HEK293 (cell line): ENCODE measurements at regions not wholly inside any gene's neighbourhood (a gene's known extent, or its start where the extent isn't known, plus 50 kb on each side); places are given as distances from the start of the nearest gene placed in this dataset.

Source experiments
- CTCF ChIA-PET: fragments of 350-600 bp; formaldehyde crosslinking; extraction: SDS; loops from one replicate; lab custom pipeline; 2021; ENCODE audit warnings: antibody characterized with exemption; lab: Yijun Ruan, JAX
- POLR2A ChIA-PET: fragments of 300-600 bp; formaldehyde crosslinking; extraction: SDS; loops from one replicate; lab custom pipeline; 2020; ENCODE audit warnings: antibody characterized with exemption, inconsistent platforms; lab: Yijun Ruan, JAX
- H3K27ac ChIP-seq: fragments of 200-500 bp; sonication (Bioruptor generic); 2 replicates; pipeline ENCODE4 v1.5.1; 2014; ENCODE audit warnings: low read depth, low read length, control low read depth, inconsistent platforms; ENCODE audit errors: extremely low read depth
- H3K36me3 ChIP-seq, 2 experiments: fragments of 200-500 bp in 1 of 2; sonication (Bioruptor generic) in 1 of 2; 1 replicate in 1 of 2; 2 replicates in 1 of 2; pipeline ENCODE4 v1.5.1; 2014 to 2017; ENCODE audit warnings: inconsistent platforms in 2 of 2, low read length in 2 of 2; ENCODE audit not compliant: control insufficient read depth in 2 of 2, insufficient read depth in 1 of 2
- H3K4me1 ChIP-seq: fragments of 200-500 bp; sonication (Bioruptor generic); 2 replicates; pipeline ENCODE4 v1.5.1; 2014; ENCODE audit warnings: mild to moderate bottlenecking, low read length, inconsistent platforms; ENCODE audit not compliant: control insufficient read depth, insufficient read depth
- H3K4me3 ChIP-seq: 2 replicates; pipeline ENCODE4 v1.5.1; 2011; ENCODE audit warnings: low read depth, mild to moderate bottlenecking, control low read depth, low read length, moderate library complexity
- H3K9me3 ChIP-seq: fragments of 200-500 bp; sonication (Bioruptor generic); 2 replicates; pipeline ENCODE4 v1.5.1; 2014; ENCODE audit warnings: low read depth, low read length, inconsistent platforms; ENCODE audit not compliant: control insufficient read depth, insufficient read depth
- IKZF3 ChIP-seq: fragments of 450-650 bp; IDR thresholded peaks from 2 replicates; pipeline ENCODE4 v1.5.0; 2018; ENCODE audit warnings: missing biosample characterization, mild to moderate bottlenecking, missing genetic modification characterization, moderate library complexity
- SP7 ChIP-seq: fragments of 450-650 bp; formaldehyde crosslinking; IDR thresholded peaks from 2 replicates; pipeline ENCODE4 v1.5.1; 2016; ENCODE audit warnings: missing biosample characterization, missing genetic modification characterization
- YY1 ChIP-seq: fragments of 450-650 bp; formaldehyde crosslinking; IDR thresholded peaks from 2 replicates; pipeline ENCODE4 v1.5.1; 2018; ENCODE audit warnings: missing biosample characterization, missing genetic modification characterization
- ZNF132 ChIP-seq: fragments of 450-650 bp; formaldehyde crosslinking; IDR thresholded peaks from 2 replicates; pipeline ENCODE4 v1.5.1; 2017; ENCODE audit warnings: missing biosample characterization, missing genetic modification characterization, borderline replicate concordance
- ZNF140 ChIP-seq: fragments of 450-650 bp; formaldehyde crosslinking; IDR thresholded peaks from 2 replicates; pipeline ENCODE4 v1.5.1; 2016; ENCODE audit warnings: missing biosample characterization, missing genetic modification characterization
- ZNF184 ChIP-seq: fragments of 450-650 bp; IDR thresholded peaks from 2 replicates; pipeline ENCODE4 v1.5.1; 2018; ENCODE audit warnings: missing biosample characterization, mild to moderate bottlenecking, missing genetic modification characterization
- ZNF202 ChIP-seq: fragments of 450-650 bp; formaldehyde crosslinking; IDR thresholded peaks from 2 replicates; pipeline ENCODE4 v1.5.1; 2016; ENCODE audit warnings: missing biosample characterization, missing genetic modification characterization, borderline replicate concordance
- ZNF23 ChIP-seq: fragments of 450-650 bp; formaldehyde crosslinking; IDR thresholded peaks from 2 replicates; pipeline ENCODE4 v1.5.1; 2016; ENCODE audit warnings: missing biosample characterization, missing genetic modification characterization, borderline replicate concordance
- ZNF341 ChIP-seq: fragments of 450-650 bp; formaldehyde crosslinking; IDR thresholded peaks from 2 replicates; pipeline ENCODE4; 2016; ENCODE audit warnings: low read depth, missing biosample characterization, missing genetic modification characterization
- ZNF521 ChIP-seq: fragments of 450-650 bp; formaldehyde crosslinking; IDR thresholded peaks from 2 replicates; pipeline ENCODE4 v1.5.1; 2017; ENCODE audit warnings: missing biosample characterization, mild to moderate bottlenecking, missing genetic modification characterization
- ZNF585B ChIP-seq: fragments of 450-650 bp; formaldehyde crosslinking; IDR thresholded peaks from 2 replicates; pipeline ENCODE4 v1.5.1; 2016; ENCODE audit warnings: missing biosample characterization, missing genetic modification characterization
- ZNF624 ChIP-seq: fragments of 450-650 bp; formaldehyde crosslinking; IDR thresholded peaks from 2 replicates; pipeline ENCODE4 v1.5.1; 2017; ENCODE audit warnings: missing biosample characterization, missing genetic modification characterization
- ZNF670 ChIP-seq: fragments of 450-650 bp; formaldehyde crosslinking; IDR thresholded peaks from 2 replicates; pipeline ENCODE4 v1.5.1; 2016; ENCODE audit warnings: missing biosample characterization, missing genetic modification characterization, low read depth
- ZNF830 ChIP-seq: fragments of 450-650 bp; IDR thresholded peaks from 2 replicates; pipeline ENCODE4 v1.5.0; 2018; ENCODE audit warnings: missing biosample characterization, missing genetic modification characterization, low read depth, mild to moderate bottlenecking, moderate library complexity
- TF ChIP-seq, protein P1 (sequence below): fragments of 450-650 bp; formaldehyde crosslinking; conservative IDR thresholded peaks from 2 replicates; pipeline ENCODE4 v1.5.1; 2016; ENCODE audit warnings: low read depth, missing biosample characterization, missing genetic modification characterization
- TF ChIP-seq, protein P2 (sequence below): fragments of 450-650 bp; formaldehyde crosslinking; IDR thresholded peaks from 2 replicates; pipeline ENCODE4 v1.5.1; 2016; ENCODE audit warnings: missing biosample characterization, missing genetic modification characterization
- TF ChIP-seq, protein P3 (sequence below): fragments of 450-650 bp; formaldehyde crosslinking; IDR thresholded peaks from 2 replicates; pipeline ENCODE4 v1.5.1; 2016; ENCODE audit warnings: missing biosample characterization, missing genetic modification characterization
- TF ChIP-seq, protein P4 (sequence below): fragments of 450-650 bp; formaldehyde crosslinking; IDR thresholded peaks from 2 replicates; pipeline ENCODE4 v1.5.1; 2016; ENCODE audit warnings: missing biosample characterization, missing genetic modification characterization
- TF ChIP-seq, protein P5 (sequence below): fragments of 450-650 bp; formaldehyde crosslinking; IDR thresholded peaks from 2 replicates; pipeline ENCODE4 v1.5.1; 2016; ENCODE audit warnings: missing biosample characterization, missing genetic modification characterization

DNA sequence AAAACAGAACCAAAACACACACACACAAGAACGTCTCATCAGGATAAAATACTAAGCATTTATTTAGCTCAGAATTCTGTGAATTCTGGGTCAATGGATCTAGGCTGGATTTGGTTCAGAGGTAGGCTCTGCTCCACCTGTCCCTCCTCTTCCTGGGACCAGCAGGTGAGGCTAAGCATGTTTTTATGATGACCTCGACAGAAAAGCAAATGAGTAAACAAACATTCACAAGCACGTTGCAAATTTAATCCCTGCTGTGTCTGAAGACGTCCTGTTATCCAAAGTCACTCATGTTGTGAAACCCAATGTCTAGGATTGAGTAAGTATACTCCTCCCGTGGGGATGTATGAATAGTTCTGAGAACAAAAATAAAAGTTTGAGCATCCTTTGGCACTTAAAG, 371.4 kb upstream of the TECRL start (continued):
- TF ChIP-seq, protein P1, sequence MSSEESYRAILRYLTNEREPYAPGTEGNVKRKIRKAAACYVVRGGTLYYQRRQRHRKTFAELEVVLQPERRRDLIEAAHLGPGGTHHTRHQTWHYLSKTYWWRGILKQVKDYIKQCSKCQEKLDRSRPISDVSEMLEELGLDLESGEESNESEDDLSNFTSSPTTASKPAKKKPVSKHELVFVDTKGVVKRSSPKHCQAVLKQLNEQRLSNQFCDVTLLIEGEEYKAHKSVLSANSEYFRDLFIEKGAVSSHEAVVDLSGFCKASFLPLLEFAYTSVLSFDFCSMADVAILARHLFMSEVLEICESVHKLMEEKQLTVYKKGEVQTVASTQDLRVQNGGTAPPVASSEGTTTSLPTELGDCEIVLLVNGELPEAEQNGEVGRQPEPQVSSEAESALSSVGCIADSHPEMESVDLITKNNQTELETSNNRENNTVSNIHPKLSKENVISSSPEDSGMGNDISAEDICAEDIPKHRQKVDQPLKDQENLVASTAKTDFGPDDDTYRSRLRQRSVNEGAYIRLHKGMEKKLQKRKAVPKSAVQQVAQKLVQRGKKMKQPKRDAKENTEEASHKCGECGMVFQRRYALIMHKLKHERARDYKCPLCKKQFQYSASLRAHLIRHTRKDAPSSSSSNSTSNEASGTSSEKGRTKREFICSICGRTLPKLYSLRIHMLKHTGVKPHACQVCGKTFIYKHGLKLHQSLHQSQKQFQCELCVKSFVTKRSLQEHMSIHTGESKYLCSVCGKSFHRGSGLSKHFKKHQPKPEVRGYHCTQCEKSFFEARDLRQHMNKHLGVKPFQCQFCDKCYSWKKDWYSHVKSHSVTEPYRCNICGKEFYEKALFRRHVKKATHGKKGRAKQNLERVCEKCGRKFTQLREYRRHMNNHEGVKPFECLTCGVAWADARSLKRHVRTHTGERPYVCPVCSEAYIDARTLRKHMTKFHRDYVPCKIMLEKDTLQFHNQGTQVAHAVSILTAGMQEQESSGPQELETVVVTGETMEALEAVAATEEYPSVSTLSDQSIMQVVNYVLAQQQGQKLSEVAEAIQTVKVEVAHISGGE = no peak
- TF ChIP-seq ZNF202 (tag by site-specific recombination) (no peak), ZNF624 (tag by site-specific recombination) (no peak), ZNF521 (tag by site-specific recombination) (no peak), YY1 (tag by site-specific recombination) (no peak), ZNF830 (no peak)

DNA sequence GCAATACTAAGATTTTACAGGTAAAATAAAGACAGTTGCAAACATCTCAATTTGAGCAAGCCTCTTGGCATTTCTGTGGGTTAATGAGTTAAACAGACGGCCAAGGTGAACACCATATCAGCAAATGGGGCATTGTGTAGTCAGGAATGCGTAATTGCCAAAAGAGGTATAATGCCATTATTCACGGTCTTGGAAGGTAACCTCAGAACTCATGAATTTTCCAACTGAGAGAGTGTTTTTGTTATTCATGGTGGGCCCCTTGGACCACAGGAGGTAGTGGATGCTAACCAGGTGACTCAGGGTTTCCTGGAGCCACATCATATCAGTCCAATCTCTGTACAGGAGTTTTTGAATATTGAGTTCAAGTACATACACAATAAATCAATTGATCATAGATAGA, 368.0 kb upstream of the TECRL start:
- H3K36me3 ChIP-seq = no peaks in the 10 kb centered on the region
- H3K4me3 ChIP-seq = no peak overlapping the region
- CTCF ChIA-PET = no interaction called here
- H3K27ac ChIP-seq = no peak overlapping the region
- TF ChIP-seq SP7 = no peak
- TF ChIP-seq ZNF132 (tag by site-specific recombination) = no peak
- no peak for TF ChIP-seq ZNF140 (tag by site-specific recombination)
- no peak for TF ChIP-seq ZNF585B (tag by site-specific recombination)
- TF ChIP-seq, all 188 proteins: peak for 0
- H3K4me1 ChIP-seq = no peaks in the 10 kb centered on the region
- POLR2A ChIA-PET = no interaction called here
- H3K9me3 ChIP-seq = no peaks in the 10 kb centered on the region

DNA sequence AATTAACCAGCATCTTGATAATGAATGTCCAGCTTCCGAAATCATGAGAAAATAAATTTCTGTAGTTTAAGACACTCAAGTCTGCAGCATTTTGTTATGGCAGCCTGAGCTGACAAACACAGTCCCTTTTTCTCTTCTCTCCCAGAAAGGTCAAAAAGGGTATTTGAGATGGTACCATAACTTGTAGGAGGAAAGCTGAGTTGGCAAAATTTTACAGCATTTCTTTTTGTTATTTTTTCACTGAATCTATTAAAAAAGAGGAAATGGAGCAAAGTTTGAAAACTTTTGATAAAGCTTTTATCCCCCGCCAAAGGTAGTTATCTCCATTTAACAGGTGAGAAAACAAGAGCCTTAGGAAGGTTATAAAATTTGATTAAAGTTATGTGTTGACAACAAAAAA, 367.6 kb upstream of the TECRL start:
- H3K4me1 ChIP-seq = no peaks in the 10 kb centered on the region
- no peak overlapping the region for H3K27ac ChIP-seq
- ChIA-PET POLR2A (no interaction called here), CTCF (interaction anchor here (0.6 kb wide), 1 partner anchor 95 kb away, joined by 3 read pairs; no protein-coding TSS in a partner anchor)
- TF ChIP-seq, protein P2, sequence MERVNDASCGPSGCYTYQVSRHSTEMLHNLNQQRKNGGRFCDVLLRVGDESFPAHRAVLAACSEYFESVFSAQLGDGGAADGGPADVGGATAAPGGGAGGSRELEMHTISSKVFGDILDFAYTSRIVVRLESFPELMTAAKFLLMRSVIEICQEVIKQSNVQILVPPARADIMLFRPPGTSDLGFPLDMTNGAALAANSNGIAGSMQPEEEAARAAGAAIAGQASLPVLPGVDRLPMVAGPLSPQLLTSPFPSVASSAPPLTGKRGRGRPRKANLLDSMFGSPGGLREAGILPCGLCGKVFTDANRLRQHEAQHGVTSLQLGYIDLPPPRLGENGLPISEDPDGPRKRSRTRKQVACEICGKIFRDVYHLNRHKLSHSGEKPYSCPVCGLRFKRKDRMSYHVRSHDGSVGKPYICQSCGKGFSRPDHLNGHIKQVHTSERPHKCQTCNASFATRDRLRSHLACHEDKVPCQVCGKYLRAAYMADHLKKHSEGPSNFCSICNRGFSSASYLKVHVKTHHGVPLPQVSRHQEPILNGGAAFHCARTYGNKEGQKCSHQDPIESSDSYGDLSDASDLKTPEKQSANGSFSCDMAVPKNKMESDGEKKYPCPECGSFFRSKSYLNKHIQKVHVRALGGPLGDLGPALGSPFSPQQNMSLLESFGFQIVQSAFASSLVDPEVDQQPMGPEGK (tag by site-specific recombination) = no peak
- TF ChIP-seq IKZF3 (tag by site-specific recombination) (no peak), ZNF23 (tag by site-specific recombination) (no peak)
- H3K9me3 ChIP-seq = no peaks in the 10 kb centered on the region
- no peak overlapping the region for H3K4me3 ChIP-seq
- H3K36me3 ChIP-seq = no peaks in the 10 kb centered on the region

DNA sequence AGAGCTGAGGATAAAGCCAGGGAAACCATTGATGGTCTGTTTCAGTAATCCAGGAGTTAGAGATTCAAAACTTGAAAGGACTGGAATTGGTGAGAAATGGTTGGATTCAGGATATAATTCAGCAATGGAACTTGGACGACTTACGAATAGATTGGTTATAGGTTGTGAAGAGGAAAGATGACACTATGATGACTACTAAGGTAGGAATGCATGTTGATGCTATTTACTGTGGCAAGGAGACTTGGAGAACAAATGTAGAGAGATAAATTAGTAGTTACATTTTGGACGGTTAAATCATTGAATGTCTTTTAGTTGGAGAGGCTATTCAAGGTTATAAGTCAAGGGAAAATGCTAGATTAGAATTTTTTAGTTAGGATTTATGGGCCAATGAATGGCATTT, 365.4 kb upstream of the TECRL start:
- Histone ChIP-seq H3K36me3 (no peaks in the 10 kb centered on the region), H3K27ac (no peak overlapping the region), H3K4me3 (no peak overlapping the region), H3K9me3 (no peaks in the 10 kb centered on the region), H3K4me1 (no peaks in the 10 kb centered on the region)
- CTCF ChIA-PET = no interaction called here
- POLR2A ChIA-PET = no interaction called here
- TF ChIP-seq, protein P3, sequence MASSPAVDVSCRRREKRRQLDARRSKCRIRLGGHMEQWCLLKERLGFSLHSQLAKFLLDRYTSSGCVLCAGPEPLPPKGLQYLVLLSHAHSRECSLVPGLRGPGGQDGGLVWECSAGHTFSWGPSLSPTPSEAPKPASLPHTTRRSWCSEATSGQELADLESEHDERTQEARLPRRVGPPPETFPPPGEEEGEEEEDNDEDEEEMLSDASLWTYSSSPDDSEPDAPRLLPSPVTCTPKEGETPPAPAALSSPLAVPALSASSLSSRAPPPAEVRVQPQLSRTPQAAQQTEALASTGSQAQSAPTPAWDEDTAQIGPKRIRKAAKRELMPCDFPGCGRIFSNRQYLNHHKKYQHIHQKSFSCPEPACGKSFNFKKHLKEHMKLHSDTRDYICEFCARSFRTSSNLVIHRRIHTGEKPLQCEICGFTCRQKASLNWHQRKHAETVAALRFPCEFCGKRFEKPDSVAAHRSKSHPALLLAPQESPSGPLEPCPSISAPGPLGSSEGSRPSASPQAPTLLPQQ (tag by site-specific recombination) = no peak
- no peak for TF ChIP-seq ZNF670 (tag by site-specific recombination)
- TF ChIP-seq ZNF830 = no peak
- no peak for TF ChIP-seq ZNF184 (tag by site-specific recombination)
- no peak for TF ChIP-seq ZNF341 (tag by site-specific recombination)
- TF ChIP-seq, protein P4, sequence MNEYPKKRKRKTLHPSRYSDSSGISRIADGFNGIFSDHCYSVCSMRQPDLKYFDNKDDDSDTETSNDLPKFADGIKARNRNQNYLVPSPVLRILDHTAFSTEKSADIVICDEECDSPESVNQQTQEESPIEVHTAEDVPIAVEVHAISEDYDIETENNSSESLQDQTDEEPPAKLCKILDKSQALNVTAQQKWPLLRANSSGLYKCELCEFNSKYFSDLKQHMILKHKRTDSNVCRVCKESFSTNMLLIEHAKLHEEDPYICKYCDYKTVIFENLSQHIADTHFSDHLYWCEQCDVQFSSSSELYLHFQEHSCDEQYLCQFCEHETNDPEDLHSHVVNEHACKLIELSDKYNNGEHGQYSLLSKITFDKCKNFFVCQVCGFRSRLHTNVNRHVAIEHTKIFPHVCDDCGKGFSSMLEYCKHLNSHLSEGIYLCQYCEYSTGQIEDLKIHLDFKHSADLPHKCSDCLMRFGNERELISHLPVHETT (tag by site-specific recombination) = no peak
- TF ChIP-seq, protein P5, sequence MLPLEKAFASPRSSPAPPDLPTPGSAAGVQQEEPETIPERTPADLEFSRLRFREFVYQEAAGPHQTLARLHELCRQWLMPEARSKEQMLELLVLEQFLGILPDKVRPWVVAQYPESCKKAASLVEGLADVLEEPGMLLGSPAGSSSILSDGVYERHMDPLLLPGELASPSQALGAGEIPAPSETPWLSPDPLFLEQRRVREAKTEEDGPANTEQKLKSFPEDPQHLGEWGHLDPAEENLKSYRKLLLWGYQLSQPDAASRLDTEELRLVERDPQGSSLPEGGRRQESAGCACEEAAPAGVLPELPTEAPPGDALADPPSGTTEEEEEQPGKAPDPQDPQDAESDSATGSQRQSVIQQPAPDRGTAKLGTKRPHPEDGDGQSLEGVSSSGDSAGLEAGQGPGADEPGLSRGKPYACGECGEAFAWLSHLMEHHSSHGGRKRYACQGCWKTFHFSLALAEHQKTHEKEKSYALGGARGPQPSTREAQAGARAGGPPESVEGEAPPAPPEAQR (tag by site-specific recombination) = no peak
